Renal pelvis (tissue), 1 donor: ENCODE measurements at regions not wholly inside any gene's neighbourhood (a gene's known extent, or its start where the extent isn't known, plus 50 kb on each side); places are given as distances from the start of the nearest gene placed in this dataset.

Source experiments
- DNase-seq: peaks from one replicate; pipeline ENCODE4 v3.0.0-alpha.2; 2013

- DNase-seq = no peak
Observed at GRCh38 chr9:126240835-126241234, 85.8 kb upstream of the MVB12B start.

GRCh38 chr9:126248680-126249079, 77.9 kb upstream of the MVB12B start:
- DNase-seq = no peak

- no peak for DNase-seq
Observed at GRCh38 chr9:126261584-126262356, 64.9 kb upstream of the MVB12B start.

- DNase-seq = no peak
Observed at GRCh38 chr9:126262738-126263137, 63.9 kb upstream of the MVB12B start.

GRCh38 chr9:126270556-126270955, 56.1 kb upstream of the MVB12B start:
- no peak for DNase-seq

- DNase-seq = no peak
Observed at GRCh38 chr9:126275386-126276001, 51.1 kb upstream of the MVB12B start.

- no peak for DNase-seq
Observed at GRCh38 chr9:126276056-126276728, 50.4 kb upstream of the MVB12B start.
